Mesothelial cell of epicardium (in vitro differentiated cells): ENCODE measurements at regions not wholly inside any gene's neighbourhood (a gene's known extent, or its start where the extent isn't known, plus 50 kb on each side); places are given as distances from the start of the nearest gene placed in this dataset.

Experiments
- DNase-seq, 2 experiments: peaks; one replicate each; pipeline ENCODE4 v3.0.0; 2021; ENCODE audit warnings: low spot score in 2 of 2; ENCODE audit not compliant: unreplicated experiment in 2 of 2
- H3K27ac Mint-ChIP-seq: 2 replicates; pipeline ENCODE4 v1.8.0; 2021; ENCODE audit warnings: mixed read lengths
- H3K27me3 Mint-ChIP-seq: 2 replicates; pipeline ENCODE4 v1.8.0; 2021; ENCODE audit warnings: low read depth, mixed read lengths
- H3K36me3 Mint-ChIP-seq: 2 replicates; pipeline ENCODE4 v1.8.0; 2021; ENCODE audit warnings: mixed read lengths
- H3K4me1 Mint-ChIP-seq: 2 replicates; pipeline ENCODE4 v1.8.0; 2021; ENCODE audit warnings: mixed read lengths
- H3K4me3 Mint-ChIP-seq: 2 replicates; pipeline ENCODE4 v1.8.0; 2021; ENCODE audit warnings: mild to moderate bottlenecking, moderate library complexity, mixed read lengths
- H3K9me3 Mint-ChIP-seq: 2 replicates; pipeline ENCODE4 v1.8.0; 2021; ENCODE audit warnings: mixed read lengths
- TF ChIP-seq, protein P1 (sequence below): fragments of 200-600 bp; sonication (generic); IDR thresholded peaks from one replicate; pipeline ENCODE4 v1.5.0; 2021; ENCODE audit warnings: antibody characterized with exemption; ENCODE audit not compliant: unreplicated experiment

- no peak overlapping the region for H3K27ac Mint-ChIP-seq
Observed at GRCh38 chr6:120511712-120512111, 822.6 kb downstream of the TBC1D32 start.

DNA sequence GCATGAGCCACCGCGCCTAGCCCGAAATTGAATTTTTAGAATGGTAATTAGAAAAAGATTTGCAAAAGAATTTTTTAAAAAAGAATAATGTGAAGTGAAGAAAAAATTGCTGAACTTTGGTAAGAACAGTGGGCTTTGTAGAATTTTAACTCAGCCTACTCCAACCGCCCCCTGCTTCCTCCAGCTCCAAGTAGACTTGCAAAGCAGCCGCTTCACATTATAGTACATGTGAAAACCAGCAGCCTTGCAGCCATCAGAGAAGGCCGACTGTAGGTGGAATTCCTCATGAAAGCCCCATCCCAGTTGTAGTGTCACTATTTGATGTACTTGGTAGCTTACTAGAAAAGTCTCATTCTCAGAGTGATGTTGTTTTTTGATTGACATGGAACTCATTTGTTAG lies 835.6 kb downstream of the TBC1D32 start:
- Mint-ChIP-seq H3K9me3 (peaks cover 5% of the 10 kb centered on the region), H3K36me3 (no peaks in the 10 kb centered on the region), H3K27ac (no peak overlapping the region), H3K27me3 (no peaks in the 10 kb centered on the region), H3K4me1 (no peaks in the 10 kb centered on the region), H3K4me3 (no peak overlapping the region)
- no peak for DNase-seq
- TF ChIP-seq, protein P1, sequence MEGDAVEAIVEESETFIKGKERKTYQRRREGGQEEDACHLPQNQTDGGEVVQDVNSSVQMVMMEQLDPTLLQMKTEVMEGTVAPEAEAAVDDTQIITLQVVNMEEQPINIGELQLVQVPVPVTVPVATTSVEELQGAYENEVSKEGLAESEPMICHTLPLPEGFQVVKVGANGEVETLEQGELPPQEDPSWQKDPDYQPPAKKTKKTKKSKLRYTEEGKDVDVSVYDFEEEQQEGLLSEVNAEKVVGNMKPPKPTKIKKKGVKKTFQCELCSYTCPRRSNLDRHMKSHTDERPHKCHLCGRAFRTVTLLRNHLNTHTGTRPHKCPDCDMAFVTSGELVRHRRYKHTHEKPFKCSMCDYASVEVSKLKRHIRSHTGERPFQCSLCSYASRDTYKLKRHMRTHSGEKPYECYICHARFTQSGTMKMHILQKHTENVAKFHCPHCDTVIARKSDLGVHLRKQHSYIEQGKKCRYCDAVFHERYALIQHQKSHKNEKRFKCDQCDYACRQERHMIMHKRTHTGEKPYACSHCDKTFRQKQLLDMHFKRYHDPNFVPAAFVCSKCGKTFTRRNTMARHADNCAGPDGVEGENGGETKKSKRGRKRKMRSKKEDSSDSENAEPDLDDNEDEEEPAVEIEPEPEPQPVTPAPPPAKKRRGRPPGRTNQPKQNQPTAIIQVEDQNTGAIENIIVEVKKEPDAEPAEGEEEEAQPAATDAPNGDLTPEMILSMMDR, result no peak

More at GRCh38 chr6:120511712-120512111, 822.6 kb downstream of the TBC1D32 start:
- Mint-ChIP-seq H3K4me3 (no peak overlapping the region), H3K9me3 (peaks cover 7% of the 10 kb centered on the region), H3K27me3 (no peaks in the 10 kb centered on the region), H3K36me3 (no peaks in the 10 kb centered on the region), H3K4me1 (no peaks in the 10 kb centered on the region)
- TF ChIP-seq, protein P1, result no peak
- DNase-seq, result no peak

DNA sequence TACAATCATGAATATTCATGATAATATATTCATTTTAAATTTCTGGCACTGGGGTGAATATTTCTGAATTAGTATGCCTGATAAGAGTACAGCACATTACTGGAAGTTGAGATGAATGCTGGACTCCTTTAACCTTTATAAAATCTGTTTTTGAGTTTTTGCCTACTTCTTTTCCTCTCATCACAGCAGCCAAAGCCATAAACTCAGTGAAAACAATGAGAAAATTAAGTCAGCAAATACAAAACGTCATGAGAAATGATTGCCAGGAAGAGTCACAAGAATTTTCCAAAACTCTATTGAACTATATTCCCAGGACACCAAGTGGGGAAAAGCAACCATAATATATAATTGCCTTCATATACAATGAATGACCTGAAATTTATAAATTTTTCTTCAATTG lies 837.6 kb downstream of the TBC1D32 start:
- DNase-seq, result no peak
- Mint-ChIP-seq H3K36me3 (no peaks in the 10 kb centered on the region), H3K4me1 (no peaks in the 10 kb centered on the region), H3K27me3 (no peaks in the 10 kb centered on the region), H3K9me3 (no peaks in the 10 kb centered on the region), H3K4me3 (no peak overlapping the region), H3K27ac (no peak overlapping the region)
- TF ChIP-seq, protein P1, result no peak

GRCh38 chr6:120493505-120493904 lies 840.8 kb downstream of the TBC1D32 start:
- TF ChIP-seq, protein P1, result no peak
- Mint-ChIP-seq H3K9me3 (no peaks in the 10 kb centered on the region), H3K4me1 (no peaks in the 10 kb centered on the region), H3K4me3 (no peak overlapping the region), H3K27ac (no peak overlapping the region), H3K36me3 (no peaks in the 10 kb centered on the region), H3K27me3 (no peaks in the 10 kb centered on the region)
- DNase-seq, result no peak

DNA sequence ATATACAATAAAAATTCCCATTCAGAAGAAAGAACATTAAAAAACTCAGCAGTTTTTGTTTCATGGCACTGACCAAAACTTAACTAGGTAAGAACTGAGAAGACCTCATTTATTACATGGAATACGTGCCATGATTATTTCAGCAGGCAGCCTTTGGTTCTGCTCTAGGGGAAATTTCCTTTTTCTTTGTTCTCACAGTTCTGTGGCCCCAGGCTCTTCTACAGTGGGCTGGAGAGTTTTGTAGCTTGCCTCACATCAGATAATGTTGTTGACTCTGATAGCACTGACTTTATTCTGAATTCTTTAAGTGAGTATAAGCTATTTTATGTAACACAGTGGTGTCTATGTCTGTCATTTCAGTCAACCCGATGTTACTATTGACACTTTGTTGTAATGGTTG lies 844.3 kb downstream of the TBC1D32 start:
- no peaks in the 10 kb centered on the region for H3K9me3 Mint-ChIP-seq
- TF ChIP-seq, protein P1, result no peak
- no peak overlapping the region for H3K4me3 Mint-ChIP-seq
- no peak for DNase-seq
- no peak overlapping the region for H3K27ac Mint-ChIP-seq
- H3K36me3 Mint-ChIP-seq, result no peaks in the 10 kb centered on the region
- no peaks in the 10 kb centered on the region for H3K27me3 Mint-ChIP-seq
- H3K4me1 Mint-ChIP-seq, result no peaks in the 10 kb centered on the region

- no peak for DNase-seq
- TF ChIP-seq, protein P1, result no peak
- H3K36me3 Mint-ChIP-seq, result no peaks in the 10 kb centered on the region
- no peak overlapping the region for H3K27ac Mint-ChIP-seq
- no peak overlapping the region for H3K4me3 Mint-ChIP-seq
- peaks cover 8% of the 10 kb centered on the region for H3K9me3 Mint-ChIP-seq
- H3K4me1 Mint-ChIP-seq, result no peaks in the 10 kb centered on the region
- H3K27me3 Mint-ChIP-seq, result no peaks in the 10 kb centered on the region
Observed at GRCh38 chr6:120484146-120484545, 850.1 kb downstream of the TBC1D32 start.
